ENCODE measurements at regions not wholly inside any gene's neighbourhood (a gene's known extent, or its start where the extent isn't known, plus 50 kb on each side); places are given as distances from the start of the nearest gene placed in this dataset.

DNA sequence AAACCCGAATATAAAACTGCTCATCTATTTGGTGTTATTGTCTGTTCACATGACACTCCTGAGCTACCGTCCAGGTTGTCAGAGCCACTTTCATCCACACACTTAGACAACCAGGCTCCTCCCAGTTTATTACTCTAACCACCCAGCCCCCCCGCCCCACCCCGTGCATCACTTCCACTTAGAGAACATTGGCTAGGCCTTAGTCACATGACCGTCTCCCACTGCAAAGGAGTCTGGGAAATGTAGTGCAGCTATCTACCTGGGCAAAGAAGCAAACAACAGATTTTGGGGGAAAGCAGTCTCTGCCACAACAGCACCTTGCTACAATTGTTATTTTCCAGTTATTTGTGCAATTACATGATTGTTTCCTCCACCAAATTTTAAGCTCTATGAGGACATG is 57.6 kb upstream of the RBPJ start:
- TF ChIP-seq CTCF (IDR thresholded peaks at IDR 0.05) = no peak
- no peak for TF ChIP-seq POLR2A (IDR thresholded peaks at IDR 0.05)

Measured in vagina (tissue), 2 donors.